Stimulated activated CD4-positive, alpha-beta T cell treated with anti-CD3 and anti-CD28 coated beads, Interleukin-1b, Interleukin-23, amount 100 ng/mL, for 48 hours (primary cell): ENCODE measurements at regions not wholly inside any gene's neighbourhood (a gene's known extent, or its start where the extent isn't known, plus 50 kb on each side); places are given as distances from the start of the nearest gene placed in this dataset.

Experiments
- DNase-seq: peaks from one replicate; pipeline ENCODE4 v3.0.0-alpha.2; 2020

- no peak for DNase-seq
Measured at GRCh38 chr1:192713921-192714320, 78.0 kb downstream of the RGS13 start.

GRCh38 chr1:192724670-192725069 lies 84.2 kb upstream of the RGS2 start:
- no peak for DNase-seq

- DNase-seq: no peak
Measured at GRCh38 chr1:192726820-192727504, 81.9 kb upstream of the RGS2 start.

GRCh38 chr1:192729500-192729899 lies 79.3 kb upstream of the RGS2 start:
- DNase-seq: no peak

GRCh38 chr1:192730198-192730597 lies 78.6 kb upstream of the RGS2 start:
- DNase-seq: no peak

GRCh38 chr1:192732787-192733186 lies 76.1 kb upstream of the RGS2 start:
- peak; percentile 18 for DNase-seq

- no peak for DNase-seq
Measured at GRCh38 chr1:192735298-192735915, 73.4 kb upstream of the RGS2 start.

GRCh38 chr1:192737306-192737705 lies 71.5 kb upstream of the RGS2 start:
- no peak for DNase-seq

- DNase-seq: no peak
Measured at GRCh38 chr1:192739476-192740184, 69.2 kb upstream of the RGS2 start.

- DNase-seq: no peak
Measured at GRCh38 chr1:192740214-192740613, 68.6 kb upstream of the RGS2 start.

- no peak for DNase-seq
Measured at GRCh38 chr1:192741095-192741494, 67.7 kb upstream of the RGS2 start.

GRCh38 chr1:192747301-192747700 lies 61.5 kb upstream of the RGS2 start:
- DNase-seq: no peak

- DNase-seq: no peak
Measured at GRCh38 chr1:192747943-192748342, 60.9 kb upstream of the RGS2 start.

- DNase-seq: no peak
Measured at GRCh38 chr1:192749349-192749748, 59.5 kb upstream of the RGS2 start.

GRCh38 chr1:192751260-192751659 lies 57.6 kb upstream of the RGS2 start:
- DNase-seq: no peak

GRCh38 chr1:192756314-192756713 lies 52.5 kb upstream of the RGS2 start:
- DNase-seq: no peak

- no peak for DNase-seq
Measured at GRCh38 chr1:192756847-192757246, 52.0 kb upstream of the RGS2 start.

GRCh38 chr1:192758492-192758891 lies 50.3 kb upstream of the RGS2 start:
- no peak for DNase-seq
